ENCODE measurements at regions not wholly inside any gene's neighbourhood (a gene's known extent, or its start where the extent isn't known, plus 50 kb on each side); places are given as distances from the start of the nearest gene placed in this dataset.

DNA sequence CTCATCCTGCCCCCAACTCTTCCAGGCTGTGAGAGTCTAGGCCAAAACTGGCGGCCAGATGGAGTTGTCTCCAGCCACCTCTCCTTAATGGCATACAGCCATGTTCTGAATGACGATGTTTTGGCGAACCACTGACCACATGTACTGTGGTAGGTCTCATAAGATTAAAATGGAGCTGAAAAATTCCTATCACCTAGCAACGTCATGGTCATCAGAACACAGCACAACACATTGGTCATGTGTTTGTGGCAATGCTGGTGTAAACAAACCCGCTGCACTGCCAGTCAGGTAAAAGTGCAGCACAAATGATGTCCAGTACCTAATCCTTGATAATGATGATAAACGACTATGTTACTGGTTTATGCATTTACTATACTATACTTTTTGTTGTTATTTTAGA, 290.0 kb upstream of the MKI67 start:
- Mint-ChIP-seq H3K4me3 (no peak overlapping the region), H3K27ac (no peak overlapping the region), H3K9me3 (no peaks in the 10 kb centered on the region), H3K27me3 (ENCODE audit: low read depth) (peaks cover 14% of the 10 kb centered on the region), H3K36me3 (ENCODE audit: low read depth) (no peaks in the 10 kb centered on the region), H3K4me1 (no peaks in the 10 kb centered on the region)
- TF ChIP-seq, protein P1, sequence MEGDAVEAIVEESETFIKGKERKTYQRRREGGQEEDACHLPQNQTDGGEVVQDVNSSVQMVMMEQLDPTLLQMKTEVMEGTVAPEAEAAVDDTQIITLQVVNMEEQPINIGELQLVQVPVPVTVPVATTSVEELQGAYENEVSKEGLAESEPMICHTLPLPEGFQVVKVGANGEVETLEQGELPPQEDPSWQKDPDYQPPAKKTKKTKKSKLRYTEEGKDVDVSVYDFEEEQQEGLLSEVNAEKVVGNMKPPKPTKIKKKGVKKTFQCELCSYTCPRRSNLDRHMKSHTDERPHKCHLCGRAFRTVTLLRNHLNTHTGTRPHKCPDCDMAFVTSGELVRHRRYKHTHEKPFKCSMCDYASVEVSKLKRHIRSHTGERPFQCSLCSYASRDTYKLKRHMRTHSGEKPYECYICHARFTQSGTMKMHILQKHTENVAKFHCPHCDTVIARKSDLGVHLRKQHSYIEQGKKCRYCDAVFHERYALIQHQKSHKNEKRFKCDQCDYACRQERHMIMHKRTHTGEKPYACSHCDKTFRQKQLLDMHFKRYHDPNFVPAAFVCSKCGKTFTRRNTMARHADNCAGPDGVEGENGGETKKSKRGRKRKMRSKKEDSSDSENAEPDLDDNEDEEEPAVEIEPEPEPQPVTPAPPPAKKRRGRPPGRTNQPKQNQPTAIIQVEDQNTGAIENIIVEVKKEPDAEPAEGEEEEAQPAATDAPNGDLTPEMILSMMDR (IDR thresholded peaks at IDR 0.05; ENCODE audit: unreplicated experiment in 3 of 3), result no peak

DNA sequence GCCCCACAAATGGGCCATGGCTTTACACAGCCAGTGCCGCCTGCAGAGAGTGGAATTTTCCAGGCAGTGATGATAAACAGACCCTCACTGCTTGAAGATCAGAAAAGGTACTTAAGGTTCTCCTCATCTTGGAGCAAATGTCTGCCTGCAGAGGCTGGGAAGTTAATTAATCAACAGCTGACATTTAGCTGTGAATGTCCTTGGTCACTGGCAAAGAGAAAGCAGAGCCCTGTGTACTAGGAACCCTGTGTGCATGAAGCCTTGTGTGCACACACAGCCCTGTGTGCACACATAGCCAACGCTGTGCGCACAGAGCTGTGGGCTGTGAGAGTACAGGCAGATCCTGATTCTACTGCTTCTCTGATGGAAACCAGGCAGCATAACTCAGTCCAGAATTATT, 291.6 kb upstream of the MKI67 start:
- H3K4me3 Mint-ChIP-seq, result no peak overlapping the region
- TF ChIP-seq, protein P1 (IDR thresholded peaks at IDR 0.05; ENCODE audit: unreplicated experiment in 3 of 3), result no peak
- no peak overlapping the region for H3K27ac Mint-ChIP-seq
- H3K36me3 Mint-ChIP-seq (ENCODE audit: low read depth), result no peaks in the 10 kb centered on the region
- H3K27me3 Mint-ChIP-seq (ENCODE audit: low read depth), result peaks cover 20% of the 10 kb centered on the region
- no peaks in the 10 kb centered on the region for H3K4me1 Mint-ChIP-seq
- no peaks in the 10 kb centered on the region for H3K9me3 Mint-ChIP-seq

DNA sequence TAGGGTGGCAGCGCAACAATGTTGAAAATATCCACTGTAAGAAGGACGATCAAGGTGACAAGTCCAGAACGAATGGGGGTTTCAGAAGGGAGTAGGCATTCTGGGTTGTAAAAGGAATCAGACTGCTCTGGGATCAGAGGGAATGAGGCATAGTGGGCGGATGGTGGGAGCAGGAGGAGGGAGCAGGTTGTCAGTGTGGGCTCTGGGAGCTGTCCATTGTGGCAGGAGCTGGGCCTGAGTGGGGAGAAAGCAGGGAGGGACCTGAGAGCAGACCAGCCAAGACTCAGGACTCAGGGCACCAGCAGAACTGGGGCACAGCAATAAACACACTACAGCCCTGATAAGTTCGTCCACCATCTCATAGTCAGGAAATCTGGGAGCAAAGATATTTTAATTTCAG, 292.6 kb upstream of the MKI67 start:
- Mint-ChIP-seq H3K27ac (no peak overlapping the region), H3K4me1 (no peaks in the 10 kb centered on the region), H3K27me3 (ENCODE audit: low read depth) (peaks cover 21% of the 10 kb centered on the region), H3K9me3 (no peaks in the 10 kb centered on the region), H3K4me3 (no peak overlapping the region), H3K36me3 (ENCODE audit: low read depth) (no peaks in the 10 kb centered on the region)
- TF ChIP-seq, protein P1 (IDR thresholded peaks at IDR 0.05; ENCODE audit: unreplicated experiment in 3 of 3), result no peak

GRCh38 chr10:128419466-128420019, 293.3 kb upstream of the MKI67 start:
- TF ChIP-seq, protein P1 (IDR thresholded peaks at IDR 0.05; ENCODE audit: unreplicated experiment in 3 of 3), result no peak
- Mint-ChIP-seq H3K9me3 (no peaks in the 10 kb centered on the region), H3K27ac (no peak overlapping the region), H3K4me1 (no peaks in the 10 kb centered on the region), H3K36me3 (ENCODE audit: low read depth) (no peaks in the 10 kb centered on the region), H3K4me3 (no peak overlapping the region), H3K27me3 (ENCODE audit: low read depth) (peaks cover 21% of the 10 kb centered on the region)

- H3K9me3 Mint-ChIP-seq, result no peaks in the 10 kb centered on the region
- H3K27me3 Mint-ChIP-seq (ENCODE audit: low read depth), result peaks cover 18% of the 10 kb centered on the region
- no peaks in the 10 kb centered on the region for H3K36me3 Mint-ChIP-seq (ENCODE audit: low read depth)
- H3K4me1 Mint-ChIP-seq, result no peaks in the 10 kb centered on the region
- no peak overlapping the region for H3K4me3 Mint-ChIP-seq
- no peak overlapping the region for H3K27ac Mint-ChIP-seq
- TF ChIP-seq, protein P1 (IDR thresholded peaks at IDR 0.05; ENCODE audit: unreplicated experiment in 3 of 3), result no peak
These were observed 294.4 kb upstream of the MKI67 start for GRCh38 chr10:128420623-128421022.

GRCh38 chr10:128421371-128422160, 295.3 kb upstream of the MKI67 start:
- no peak overlapping the region for H3K27ac Mint-ChIP-seq
- no peaks in the 10 kb centered on the region for H3K4me1 Mint-ChIP-seq
- H3K27me3 Mint-ChIP-seq (ENCODE audit: low read depth), result peaks cover 18% of the 10 kb centered on the region
- TF ChIP-seq, protein P1 (IDR thresholded peaks at IDR 0.05; ENCODE audit: unreplicated experiment in 3 of 3), result no peak
- H3K36me3 Mint-ChIP-seq (ENCODE audit: low read depth), result no peaks in the 10 kb centered on the region
- H3K9me3 Mint-ChIP-seq, result no peaks in the 10 kb centered on the region
- no peak overlapping the region for H3K4me3 Mint-ChIP-seq
